NCI-H2107 treated with DMSO at 0.1 percent for 48 hours (cell line): ENCODE measurements at regions not wholly inside any gene's neighbourhood (a gene's known extent, or its start where the extent isn't known, plus 50 kb on each side); places are given as distances from the start of the nearest gene placed in this dataset.

Source experiments
- DNase-seq: peaks from one replicate; lab custom pipeline; 2025; ENCODE audit not compliant: unreplicated experiment; lab: John Stamatoyannopoulos, UW

GRCh38 chr11:45523760-45524159 is 141.7 kb downstream of the CHST1 start:
- DNase-seq: no peak

GRCh38 chr11:45518833-45519535 is 146.4 kb downstream of the CHST1 start:
- no peak for DNase-seq

DNA sequence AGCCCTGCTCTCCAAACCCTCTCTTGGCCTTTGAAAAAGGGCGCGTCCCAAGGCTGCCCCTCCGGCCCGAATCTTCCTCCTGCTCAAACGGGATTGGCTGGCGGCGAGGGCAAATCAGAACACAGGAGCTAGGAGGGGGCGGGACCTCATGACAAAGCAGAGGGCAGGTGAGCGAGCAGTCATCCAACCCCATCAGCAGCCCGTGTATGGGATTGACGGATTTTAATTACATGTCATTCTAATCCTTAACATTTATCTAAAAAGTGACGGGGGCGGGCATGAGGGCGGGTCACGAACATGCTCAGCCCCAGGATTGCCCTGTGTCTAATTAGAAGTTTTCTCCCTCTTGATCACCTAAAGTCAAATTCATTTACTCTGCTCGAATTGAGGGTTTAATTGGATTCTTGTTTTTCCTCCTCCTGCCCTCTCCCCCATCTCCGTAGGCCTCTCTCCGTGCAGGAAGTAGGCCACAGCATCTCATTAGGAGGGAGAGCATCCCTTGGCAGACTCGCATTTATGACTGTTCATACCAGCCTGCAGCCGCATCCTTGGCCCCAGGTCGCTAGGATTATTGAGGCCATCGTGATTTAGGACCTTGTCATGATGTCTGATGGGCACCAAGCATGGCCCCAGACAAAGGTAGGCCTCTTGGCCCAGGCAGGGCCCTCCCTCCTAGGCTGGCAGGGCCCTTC is 147.1 kb downstream of the CHST1 start:
- DNase-seq: no peak

DNA sequence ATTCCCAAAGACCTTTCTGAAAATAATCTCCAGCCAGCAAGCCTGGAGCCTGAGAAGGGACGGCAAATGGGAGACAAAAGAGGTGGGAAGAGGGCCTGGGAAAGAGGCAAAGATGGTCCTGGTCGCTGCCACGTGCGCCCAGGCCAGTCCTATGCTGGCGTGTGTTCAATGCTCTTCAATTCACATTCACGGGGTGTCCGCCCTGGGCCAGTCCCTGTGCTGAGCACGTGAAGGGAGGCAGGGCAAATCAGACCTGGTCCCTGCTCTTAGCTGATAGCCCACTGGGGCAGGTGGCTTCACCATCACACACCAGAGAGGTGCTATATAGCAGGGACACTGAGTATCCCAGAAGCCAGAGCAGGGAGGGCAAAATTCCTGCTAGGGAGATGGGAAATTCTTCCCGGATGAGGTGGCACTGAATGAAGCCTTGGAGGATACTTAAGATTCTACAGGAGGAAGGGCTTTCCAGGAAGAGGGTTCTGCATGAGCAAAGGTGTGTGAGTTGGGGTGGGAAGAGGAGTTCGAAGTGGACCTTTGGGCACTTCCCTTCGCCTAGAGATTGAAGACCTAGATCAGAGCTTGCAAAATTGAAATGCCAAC is 148.2 kb downstream of the CHST1 start:
- DNase-seq: no peak

DNA sequence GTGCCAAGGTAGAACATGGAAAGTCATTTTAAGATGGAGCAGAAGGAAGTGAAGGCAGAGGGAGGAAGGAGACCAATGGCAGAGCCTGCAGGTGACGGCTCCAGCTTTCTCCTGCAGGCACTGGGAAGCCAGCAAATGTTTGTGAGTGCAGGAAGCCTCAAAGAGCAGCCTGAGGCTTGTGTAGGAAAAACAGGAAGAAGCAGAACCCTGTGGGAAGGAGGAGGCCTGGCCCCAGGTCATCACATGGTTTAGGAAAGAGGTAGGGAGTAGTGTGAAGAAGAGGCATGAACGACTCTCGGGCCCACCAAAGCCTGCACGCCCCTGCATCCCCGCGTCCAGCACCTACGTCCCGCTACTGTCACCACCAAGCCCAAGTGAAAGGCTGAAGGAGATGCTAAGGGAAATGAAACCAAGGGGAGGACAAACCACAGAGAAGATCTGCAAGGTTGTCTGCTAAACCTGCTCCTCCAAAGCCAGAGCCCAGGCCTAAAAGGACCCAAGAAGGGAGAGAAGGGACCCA is 151.5 kb downstream of the CHST1 start:
- DNase-seq: no peak

- no peak for DNase-seq
Measured at GRCh38 chr11:45512471-45513148, 152.8 kb downstream of the CHST1 start.

DNA sequence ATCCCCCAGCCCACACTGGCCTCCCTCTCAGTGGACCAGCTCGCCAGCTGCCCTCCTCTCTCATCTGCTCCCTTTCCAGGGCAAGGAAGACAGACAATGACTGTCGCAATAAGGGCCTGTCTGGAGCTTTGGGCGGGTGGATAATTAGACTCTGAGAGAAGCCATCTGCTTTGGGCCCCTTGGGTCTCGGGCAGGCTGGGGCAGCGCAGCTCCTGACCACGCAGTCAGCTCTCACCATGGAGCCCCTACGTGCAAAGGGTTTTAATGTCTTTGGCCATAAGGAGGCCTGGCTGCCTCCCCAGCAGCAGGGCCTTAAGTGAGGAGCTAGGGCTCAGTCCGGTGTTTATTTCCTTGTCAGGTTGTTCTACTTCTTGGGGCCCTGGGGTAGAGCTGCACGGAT is 153.9 kb downstream of the CHST1 start:
- no peak for DNase-seq

DNA sequence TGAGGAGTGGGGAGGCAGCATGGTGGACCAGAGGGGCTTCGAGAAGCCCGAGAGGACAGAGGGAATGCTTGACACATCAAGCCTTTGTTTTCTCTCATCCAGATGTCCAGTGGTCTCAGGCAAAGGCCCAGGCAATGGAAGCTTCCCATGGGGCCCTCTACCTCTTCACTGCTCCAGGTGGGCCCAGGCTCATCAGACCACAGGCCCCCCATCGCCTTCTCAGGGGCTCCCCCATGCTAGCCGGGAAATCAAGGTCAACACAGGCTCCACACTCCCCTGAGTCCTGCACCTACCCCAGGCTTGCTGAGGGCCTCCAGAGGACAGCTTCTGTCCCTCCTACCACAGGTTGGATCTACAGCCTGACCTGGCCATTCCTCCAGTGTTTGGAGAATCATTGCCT is 157.5 kb downstream of the CHST1 start:
- no peak for DNase-seq

DNA sequence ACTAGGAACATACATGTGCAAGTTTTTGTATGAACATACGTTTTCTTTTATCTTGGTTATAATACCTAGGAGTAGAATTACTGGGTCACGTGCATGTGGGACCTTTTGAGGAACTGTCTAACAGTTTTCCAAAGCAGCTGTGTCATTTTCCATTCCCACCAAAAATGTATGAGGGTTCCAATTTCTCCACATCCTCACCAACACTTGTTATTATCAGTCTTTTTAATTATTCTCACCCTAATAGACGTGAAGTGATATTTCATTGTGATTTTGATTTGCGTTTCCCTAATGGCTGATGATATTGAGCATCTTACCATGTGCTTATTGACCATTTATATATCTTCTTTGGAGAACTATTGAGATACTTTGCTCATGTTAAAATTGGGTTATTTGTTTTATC is 162.1 kb downstream of the CHST1 start:
- no peak for DNase-seq

- DNase-seq: no peak
Measured at GRCh38 chr11:45502226-45502545, 163.2 kb downstream of the CHST1 start.

GRCh38 chr11:45501392-45502225 is 163.8 kb downstream of the CHST1 start:
- no peak for DNase-seq

DNA sequence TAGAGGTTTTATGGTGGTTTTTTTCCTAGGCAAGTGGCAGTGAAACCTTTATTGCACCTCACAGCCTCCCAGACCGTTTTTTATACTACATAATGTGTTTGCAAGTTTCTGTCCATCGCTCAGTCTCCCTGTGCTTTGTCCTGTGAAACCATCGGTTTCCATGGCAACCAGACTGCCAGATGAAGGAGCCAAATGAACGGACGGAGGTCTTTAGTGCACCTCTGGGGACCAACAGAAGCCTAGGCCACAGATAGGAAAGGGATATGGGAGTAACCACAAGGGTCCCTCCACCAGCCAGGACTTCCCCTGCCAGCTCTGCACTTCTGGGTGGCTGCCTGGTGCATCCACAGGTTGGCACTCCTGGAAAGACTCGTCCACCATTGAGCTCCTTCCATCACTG is 165.0 kb downstream of the CHST1 start:
- DNase-seq: no peak

- no peak for DNase-seq
Measured at GRCh38 chr11:45494738-45495137, 170.7 kb downstream of the CHST1 start.

DNA sequence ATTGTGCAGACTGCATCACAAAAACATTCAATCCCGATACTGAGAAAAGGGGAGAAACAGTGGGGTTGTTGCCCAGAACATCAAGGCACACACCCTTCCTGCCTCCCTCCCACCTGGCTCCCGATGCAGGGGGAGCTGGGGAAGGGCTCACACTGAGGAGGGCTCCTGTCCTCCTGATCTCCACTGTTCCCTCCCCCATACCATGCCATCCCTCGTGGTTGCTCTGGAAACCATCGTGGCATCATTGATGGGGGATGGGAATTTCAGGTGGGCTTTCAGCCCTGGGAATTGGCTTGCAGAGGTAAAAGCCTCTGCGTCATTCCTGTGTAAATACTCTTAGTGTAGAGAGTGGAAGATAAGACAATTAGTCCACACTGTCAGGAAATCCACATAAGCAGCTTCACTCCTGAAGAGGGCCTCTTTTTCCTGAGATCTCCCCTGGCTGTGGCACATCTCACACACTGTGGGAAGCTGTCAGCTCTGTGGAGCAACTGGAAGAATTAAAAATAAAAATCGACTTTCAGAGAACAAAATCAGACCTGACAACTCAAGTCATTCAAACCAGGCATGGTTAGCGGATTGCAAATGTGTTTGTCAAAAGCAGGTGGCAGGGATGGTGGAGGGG is 176.0 kb downstream of the CHST1 start:
- DNase-seq: no peak

DNA sequence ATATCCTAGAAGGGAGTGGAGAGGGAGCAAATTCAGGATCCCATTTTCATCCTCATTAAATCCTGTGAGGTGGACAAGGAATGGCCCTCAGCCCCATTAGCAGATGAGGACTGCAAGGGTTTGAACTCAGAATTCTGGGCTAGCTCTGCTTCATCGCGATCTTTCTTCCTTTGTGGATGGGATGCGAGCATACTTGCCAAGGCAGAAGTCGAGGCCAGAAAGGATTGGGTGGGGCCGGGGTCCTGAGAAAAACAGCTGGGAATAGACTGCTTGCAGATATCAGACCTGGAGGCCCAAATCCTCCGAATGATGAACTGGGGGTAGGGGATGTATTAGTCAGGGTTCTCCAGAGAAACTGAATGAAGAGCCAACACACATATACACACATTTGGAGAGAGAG is 179.0 kb downstream of the CHST1 start:
- no peak for DNase-seq

GRCh38 chr11:45485070-45485707 is 180.2 kb downstream of the CHST1 start:
- no peak for DNase-seq

DNA sequence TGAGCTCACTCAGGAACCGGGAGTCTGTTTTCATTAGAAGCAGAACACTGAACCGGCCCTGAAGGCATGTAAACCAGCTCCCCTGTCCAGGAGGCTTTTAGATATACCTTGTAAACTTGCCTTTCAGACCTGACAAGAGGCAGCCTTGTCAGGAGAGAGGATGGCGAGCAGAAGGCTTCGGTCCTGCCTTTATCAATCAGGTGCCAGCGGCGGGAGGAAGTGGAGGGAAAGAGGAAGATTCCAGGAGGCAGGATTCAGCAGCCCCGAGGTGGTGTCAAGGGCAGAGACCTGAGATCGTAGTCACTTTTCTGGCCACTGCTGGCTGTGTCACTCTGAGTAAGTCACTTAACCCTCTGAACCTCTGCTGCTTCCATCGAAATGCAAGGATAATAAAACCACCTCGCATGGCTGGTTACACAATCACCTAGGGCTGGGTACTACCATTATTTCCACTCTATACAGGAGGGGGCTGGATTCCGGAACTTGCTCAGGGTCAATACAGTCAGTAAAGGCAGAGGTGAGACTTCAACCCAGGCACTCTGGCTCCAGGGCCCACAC is 181.0 kb downstream of the CHST1 start:
- DNase-seq: no peak

DNA sequence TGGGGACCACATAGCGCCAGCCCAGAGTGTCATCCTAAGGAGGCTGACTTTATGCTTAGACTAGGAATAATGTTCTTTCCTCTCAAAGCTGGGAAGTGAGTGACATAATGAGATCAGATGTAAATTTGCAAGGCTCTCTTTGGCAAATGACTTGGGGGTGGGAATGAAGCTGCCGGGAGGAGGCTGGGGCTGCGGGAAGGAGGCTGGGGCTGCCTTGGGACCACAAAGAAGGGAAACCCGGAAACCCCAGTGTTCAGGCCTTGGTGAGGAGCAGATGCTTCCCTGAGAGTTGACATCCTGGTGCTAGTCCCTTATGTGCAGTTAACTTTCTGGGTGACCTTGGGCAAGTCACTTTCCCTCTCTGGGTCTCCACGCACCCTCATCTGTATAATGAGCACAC is 182.0 kb downstream of the CHST1 start:
- DNase-seq: no peak

GRCh38 chr11:45482331-45482730 is 183.1 kb downstream of the CHST1 start:
- no peak for DNase-seq

- DNase-seq: no peak
Measured at GRCh38 chr11:45481026-45481425, 184.4 kb downstream of the CHST1 start.
